H9 (cell line): ENCODE measurements at regions not wholly inside any gene's neighbourhood (a gene's known extent, or its start where the extent isn't known, plus 50 kb on each side); places are given as distances from the start of the nearest gene placed in this dataset.

Experiments used
- DNase-seq: peaks from one replicate; pipeline ENCODE4 v3.0.0-alpha.2; 2017
- H2AFZ ChIP-seq: one replicate; pipeline ENCODE4 v1.6.1; 2013; ENCODE audit warnings: mild to moderate bottlenecking, low read length, control low read depth, moderate library complexity
- H2AK5ac ChIP-seq: 2 replicates; pipeline ENCODE4 v1.6.1; 2013; ENCODE audit warnings: low read length, control low read depth, mixed read lengths; ENCODE audit not compliant: insufficient read length
- H2BK120ac ChIP-seq: one replicate; pipeline ENCODE4 v1.6.1; 2013; ENCODE audit warnings: low read depth, mild to moderate bottlenecking, low read length, control low read depth, inconsistent platforms; ENCODE audit not compliant: poor library complexity, severe bottlenecking
- H2BK12ac ChIP-seq: 2 replicates; pipeline ENCODE4 v1.6.1; 2013; ENCODE audit warnings: low read length, control low read depth, mixed read lengths, low read depth; ENCODE audit not compliant: insufficient read length
- H2BK15ac ChIP-seq: 2 replicates; pipeline ENCODE4 v1.6.1; 2013; ENCODE audit warnings: low read depth, low read length, control low read depth
- H2BK20ac ChIP-seq: one replicate; pipeline ENCODE4 v1.6.1; 2013; ENCODE audit warnings: low read depth, mild to moderate bottlenecking, low read length, control low read depth, inconsistent platforms; ENCODE audit not compliant: poor library complexity, severe bottlenecking
- H2BK5ac ChIP-seq: 2 replicates; pipeline ENCODE4 v1.6.1; 2013; ENCODE audit warnings: low read length, control low read depth, mixed read lengths; ENCODE audit not compliant: insufficient read length
- H3K14ac ChIP-seq: 2 replicates; pipeline ENCODE4 v1.6.1; 2013; ENCODE audit warnings: low read length, control low read depth; ENCODE audit not compliant: insufficient read depth
- H3K18ac ChIP-seq: 2 replicates; pipeline ENCODE4 v1.6.1; 2013; ENCODE audit warnings: low read depth, mild to moderate bottlenecking, mixed read lengths, low read length, control low read depth; ENCODE audit not compliant: insufficient read length
- H3K23ac ChIP-seq: 2 replicates; pipeline ENCODE4 v1.6.1; 2013; ENCODE audit warnings: low read length, control low read depth, mixed read lengths, low read depth; ENCODE audit not compliant: insufficient read length
- H3K23me2 ChIP-seq: 2 replicates; pipeline ENCODE4 v1.6.1; 2013; ENCODE audit warnings: low read depth, mild to moderate bottlenecking, mixed read lengths, low read length, control low read depth; ENCODE audit not compliant: insufficient read length, poor library complexity, severe bottlenecking
- H3K27ac ChIP-seq: 2 replicates; pipeline ENCODE4 v1.5.1; 2013; ENCODE audit warnings: low read length, control low read depth, mixed read lengths, low read depth; ENCODE audit not compliant: insufficient read length
- H3K27me3 ChIP-seq: 2 replicates; pipeline ENCODE4 v1.6.1; 2013; ENCODE audit warnings: low read length, control low read depth, inconsistent platforms; ENCODE audit not compliant: insufficient read depth
- H3K4ac ChIP-seq: 2 replicates; pipeline ENCODE4 v1.6.1; 2013; ENCODE audit warnings: low read depth, mild to moderate bottlenecking, control low read depth, inconsistent platforms, low read length, moderate library complexity
- H3K4me1 ChIP-seq: 2 replicates; pipeline ENCODE4 v1.6.1; 2013; ENCODE audit warnings: low read length, control low read depth, inconsistent platforms; ENCODE audit not compliant: insufficient read depth
- H3K4me2 ChIP-seq: 2 replicates; pipeline ENCODE4 v1.6.1; 2013; ENCODE audit warnings: low read length, control low read depth, mixed read lengths; ENCODE audit not compliant: insufficient read length, insufficient read depth
- H3K56ac ChIP-seq: 2 replicates; pipeline ENCODE4 v1.6.1; 2013; ENCODE audit warnings: low read depth, mild to moderate bottlenecking, mixed read lengths, low read length, control low read depth; ENCODE audit not compliant: insufficient read length
- H3K79me1 ChIP-seq: 2 replicates; pipeline ENCODE4 v1.6.1; 2013; ENCODE audit warnings: low read depth, mild to moderate bottlenecking, moderate library complexity, low read length, control low read depth, inconsistent platforms; ENCODE audit not compliant: insufficient read depth, poor library complexity, severe bottlenecking
- H3K79me2 ChIP-seq: 2 replicates; pipeline ENCODE4 v1.6.1; 2013; ENCODE audit warnings: low read length, control low read depth, inconsistent platforms; ENCODE audit not compliant: insufficient read depth
- H3K9ac ChIP-seq: 2 replicates; pipeline ENCODE4 v1.6.1; 2013; ENCODE audit warnings: low read length, control low read depth, mixed read lengths; ENCODE audit not compliant: insufficient read length; ENCODE audit errors: extremely low read depth
- H3K9me3 ChIP-seq: one replicate; pipeline ENCODE4 v1.6.1; 2013; ENCODE audit warnings: low read depth, low read length, inconsistent platforms; ENCODE audit not compliant: control insufficient read depth
- H3T11ph ChIP-seq: one replicate; pipeline ENCODE4 v1.6.1; 2013; ENCODE audit warnings: mild to moderate bottlenecking, low read length, control low read depth, inconsistent platforms
- H4K20me1 ChIP-seq: one replicate; pipeline ENCODE4 v1.6.1; 2013; ENCODE audit not compliant: control insufficient read depth, insufficient read length, insufficient read depth
- H4K5ac ChIP-seq: 2 replicates; pipeline ENCODE4 v1.6.1; 2013; ENCODE audit warnings: low read depth, mild to moderate bottlenecking, mixed read lengths, low read length, control low read depth; ENCODE audit not compliant: insufficient read length
- H4K8ac ChIP-seq: replicated peaks from 2 replicates; pipeline ENCODE4 v1.6.1; 2013; ENCODE audit warnings: low read length, control low read depth, mixed read lengths, low read depth; ENCODE audit not compliant: insufficient read length
- H4K91ac ChIP-seq: 2 replicates; pipeline ENCODE4 v1.6.1; 2013; ENCODE audit warnings: low read depth, mild to moderate bottlenecking, moderate library complexity, mixed read lengths, low read length, control low read depth; ENCODE audit not compliant: insufficient read length
- H3K27ac Mint-ChIP-seq, 3 experiments: 2 replicates in 2 of 3; 3 replicates in 1 of 3; pipeline ENCODE4 v1.8.0; 2020 to 2021; ENCODE audit warnings: mixed read lengths in 3 of 3, mild to moderate bottlenecking in 1 of 3, moderate library complexity in 1 of 3
- H3K27me3 Mint-ChIP-seq: 2 replicates; pipeline ENCODE4 v1.8.0; 2021; ENCODE audit warnings: low read depth, mild to moderate bottlenecking, moderate library complexity, mixed read lengths
- H3K36me3 Mint-ChIP-seq, 3 experiments: 2 replicates in 2 of 3; 3 replicates in 1 of 3; pipeline ENCODE4 v1.8.0; 2020 to 2021; ENCODE audit warnings: low read depth in 3 of 3, mixed read lengths in 3 of 3; ENCODE audit not compliant: insufficient read depth in 1 of 3
- H3K4me1 Mint-ChIP-seq, 2 experiments: 2 replicates each; pipeline ENCODE4 v1.8.0; 2020; ENCODE audit warnings: mixed read lengths in 2 of 2
- H3K4me3 Mint-ChIP-seq, 2 experiments: 2 replicates in 1 of 2; 3 replicates in 1 of 2; pipeline ENCODE4 v1.8.0; 2020 to 2021; ENCODE audit warnings: mild to moderate bottlenecking in 2 of 2, mixed read lengths in 2 of 2, moderate library complexity in 1 of 2
- H3K9me3 Mint-ChIP-seq, 2 experiments: 2 replicates in 1 of 2; 3 replicates in 1 of 2; pipeline ENCODE4 v1.8.0; 2020; ENCODE audit warnings: mild to moderate bottlenecking in 2 of 2, mixed read lengths in 2 of 2, moderate library complexity in 1 of 2
- CTCF ChIP-seq: fragments of 200-600 bp; sonication (generic); conservative IDR thresholded peaks from 3 replicates; pipeline ENCODE4 v1.8.0; 2021; ENCODE audit warnings: antibody characterized with exemption, mild to moderate bottlenecking
- WGBS: extraction: QIAGEN DNeasy Blood & Tissue Kit; methylation state at CpG from one replicate; pipeline ENCODE4 v1.1.7; 2013; ENCODE audit warnings: missing lambda C conversion rate, low lambda C conversion rate, mixed read lengths; ENCODE audit not compliant: insufficient read length; ENCODE audit errors: extremely low coverage; 5-methylcytosine and 5-hydroxymethylcytosine counted together

GRCh38 chr7:69134316-69134715, 464.0 kb upstream of the AUTS2 start:
- no peaks in the 10 kb centered on the region for H3K9me3 ChIP-seq
- H3K4me1 ChIP-seq = no peaks in the 10 kb centered on the region
- H2BK5ac ChIP-seq = no peak overlapping the region
- no peak overlapping the region for H3K18ac ChIP-seq
- no peak overlapping the region for H3K23ac ChIP-seq
- no peak overlapping the region for H2BK20ac ChIP-seq
- H3K27me3 ChIP-seq = no peaks in the 10 kb centered on the region
- no peaks in the 10 kb centered on the region for H3K79me1 ChIP-seq
- H3K14ac ChIP-seq = no peak overlapping the region
- H4K5ac ChIP-seq = no peak overlapping the region
- H4K20me1 ChIP-seq = no peaks in the 10 kb centered on the region
- TF ChIP-seq CTCF = no peak
- Mint-ChIP-seq H3K27me3 (peaks cover 26% of the 10 kb centered on the region), H3K9me3 (peaks cover 5 to 11% of the 10 kb centered on the region in 2 experiments), H3K4me1 (peaks cover 0 to 6% of the 10 kb centered on the region in 2 experiments; a peak in 2 of 4 replicates), H3K4me3 (no peak overlapping the region), H3K36me3 (peaks cover 2 to 13% (median 2%) of the 10 kb centered on the region in 3 experiments; a peak in 5 of 7 replicates), H3K27ac (no peak overlapping the region; a peak in 1 of 7 replicates)
- H4K91ac ChIP-seq = no peak overlapping the region
- no peak overlapping the region for H2BK12ac ChIP-seq
- no peak overlapping the region for H3K56ac ChIP-seq
- no peaks in the 10 kb centered on the region for H3K23me2 ChIP-seq
- no peak overlapping the region for H3K4ac ChIP-seq
- no peak overlapping the region for H3K9ac ChIP-seq
- WGBS = no CpG with 5 or more reads among the region's 2 CpGs
- no peak overlapping the region for H4K8ac ChIP-seq
- no peak overlapping the region for H3K4me2 ChIP-seq
- H3K79me2 ChIP-seq = no peaks in the 10 kb centered on the region
- no peak overlapping the region for H2AFZ ChIP-seq
- DNase-seq = no peak
- no peak overlapping the region for H3K27ac ChIP-seq
- no peak overlapping the region for H2AK5ac ChIP-seq
- no peak overlapping the region for H3T11ph ChIP-seq
- no peak overlapping the region for H2BK120ac ChIP-seq
- no peak overlapping the region for H2BK15ac ChIP-seq
